ENCODE measurements at regions not wholly inside any gene's neighbourhood (a gene's known extent, or its start where the extent isn't known, plus 50 kb on each side); places are given as distances from the start of the nearest gene placed in this dataset.

DNA sequence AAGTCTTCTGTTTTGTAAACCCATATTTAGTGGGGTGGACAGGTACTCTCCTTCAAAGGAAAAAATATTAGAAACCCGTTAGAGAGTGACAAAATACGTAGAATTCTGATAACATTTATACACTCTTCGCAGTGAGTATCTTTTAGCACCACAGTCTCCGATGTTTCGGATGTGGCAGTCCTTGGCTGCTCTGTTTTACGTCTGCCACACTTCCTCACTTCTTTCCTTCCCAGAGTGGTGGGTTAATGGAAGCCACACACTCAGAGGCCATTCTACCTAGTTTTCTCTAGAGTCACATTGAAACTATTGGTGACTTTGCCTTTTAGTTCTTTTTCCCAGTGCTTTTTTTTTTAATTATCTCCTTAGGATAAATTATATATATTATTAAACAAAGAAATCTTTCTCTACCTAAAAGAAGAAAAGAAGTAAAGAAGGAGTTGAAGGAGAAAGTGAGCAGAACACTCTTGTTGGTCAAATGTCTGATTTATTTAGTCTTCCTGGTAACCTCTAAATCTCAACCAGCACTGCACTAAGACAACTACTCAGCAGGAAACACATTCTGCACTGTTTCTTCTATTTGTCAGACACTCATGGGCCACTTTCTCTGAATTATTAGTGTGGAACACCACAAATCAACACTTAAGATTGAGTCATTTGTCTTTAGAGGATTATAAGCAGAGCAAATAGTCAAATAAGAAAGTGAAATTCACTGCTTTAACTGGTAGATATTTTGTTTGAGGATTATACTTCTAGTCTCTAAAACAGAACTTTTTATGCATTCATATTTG lies 451.3 kb upstream of the TMEFF2 start:
- no peaks in the 10 kb centered on the region for H3K4me1 ChIP-seq (ENCODE audit: low read length)
- H3K79me2 ChIP-seq (ENCODE audit: low read length), result no peaks in the 10 kb centered on the region
- H4K20me1 ChIP-seq (ENCODE audit: insufficient read depth, low read length), result no peaks in the 10 kb centered on the region
- H3K9me3 ChIP-seq (ENCODE audit: insufficient read depth, low read length), result no peaks in the 10 kb centered on the region
- no peak overlapping the region for H3K9ac ChIP-seq (ENCODE audit: low read length)
- no peak overlapping the region for H2AFZ ChIP-seq (ENCODE audit: low read depth, low read length)
- H3K27ac ChIP-seq (ENCODE audit: low read length), result no peak overlapping the region
- no peak overlapping the region for H3K4me3 ChIP-seq (ENCODE audit: low read length)
- TF ChIP-seq, protein P1, sequence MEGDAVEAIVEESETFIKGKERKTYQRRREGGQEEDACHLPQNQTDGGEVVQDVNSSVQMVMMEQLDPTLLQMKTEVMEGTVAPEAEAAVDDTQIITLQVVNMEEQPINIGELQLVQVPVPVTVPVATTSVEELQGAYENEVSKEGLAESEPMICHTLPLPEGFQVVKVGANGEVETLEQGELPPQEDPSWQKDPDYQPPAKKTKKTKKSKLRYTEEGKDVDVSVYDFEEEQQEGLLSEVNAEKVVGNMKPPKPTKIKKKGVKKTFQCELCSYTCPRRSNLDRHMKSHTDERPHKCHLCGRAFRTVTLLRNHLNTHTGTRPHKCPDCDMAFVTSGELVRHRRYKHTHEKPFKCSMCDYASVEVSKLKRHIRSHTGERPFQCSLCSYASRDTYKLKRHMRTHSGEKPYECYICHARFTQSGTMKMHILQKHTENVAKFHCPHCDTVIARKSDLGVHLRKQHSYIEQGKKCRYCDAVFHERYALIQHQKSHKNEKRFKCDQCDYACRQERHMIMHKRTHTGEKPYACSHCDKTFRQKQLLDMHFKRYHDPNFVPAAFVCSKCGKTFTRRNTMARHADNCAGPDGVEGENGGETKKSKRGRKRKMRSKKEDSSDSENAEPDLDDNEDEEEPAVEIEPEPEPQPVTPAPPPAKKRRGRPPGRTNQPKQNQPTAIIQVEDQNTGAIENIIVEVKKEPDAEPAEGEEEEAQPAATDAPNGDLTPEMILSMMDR (IDR thresholded peaks at IDR 0.05; ENCODE audit: low read depth, low read length), result no peak
- no peak for TF ChIP-seq EZH2phosphoT487 (IDR thresholded peaks at IDR 0.05; ENCODE audit: low read depth)
- no peaks in the 10 kb centered on the region for H3K27me3 ChIP-seq (ENCODE audit: low read depth, low read length)
- H3K4me2 ChIP-seq (ENCODE audit: low read length), result no peak overlapping the region
- no peaks in the 10 kb centered on the region for H3K36me3 ChIP-seq (replicated peaks; ENCODE audit: low read depth, low read length)

- H3K36me3 ChIP-seq (replicated peaks; ENCODE audit: low read depth, low read length), result no peaks in the 10 kb centered on the region
- no peak overlapping the region for H3K27ac ChIP-seq (ENCODE audit: low read length)
- H3K79me2 ChIP-seq (ENCODE audit: low read length), result no peaks in the 10 kb centered on the region
- no peak overlapping the region for H2AFZ ChIP-seq (ENCODE audit: low read depth, low read length)
- no peak overlapping the region for H3K9ac ChIP-seq (ENCODE audit: low read length)
- no peaks in the 10 kb centered on the region for H3K27me3 ChIP-seq (ENCODE audit: low read depth, low read length)
- H3K9me3 ChIP-seq (ENCODE audit: insufficient read depth, low read length), result no peaks in the 10 kb centered on the region
- no peak overlapping the region for H3K4me2 ChIP-seq (ENCODE audit: low read length)
- H3K4me1 ChIP-seq (ENCODE audit: low read length), result no peaks in the 10 kb centered on the region
- TF ChIP-seq, protein P1 (IDR thresholded peaks at IDR 0.05; ENCODE audit: low read depth, low read length), result no peak
- no peak for TF ChIP-seq EZH2phosphoT487 (IDR thresholded peaks at IDR 0.05; ENCODE audit: low read depth)
- no peaks in the 10 kb centered on the region for H4K20me1 ChIP-seq (ENCODE audit: insufficient read depth, low read length)
- no peak overlapping the region for H3K4me3 ChIP-seq (ENCODE audit: low read length)
Measured at GRCh38 chr2:192634557-192634956, 439.8 kb upstream of the TMEFF2 start.

- Histone ChIP-seq H2AFZ (ENCODE audit: low read depth, low read length) (no peak overlapping the region), H3K9ac (ENCODE audit: low read length) (no peak overlapping the region), H3K79me2 (ENCODE audit: low read length) (no peaks in the 10 kb centered on the region), H3K4me2 (ENCODE audit: low read length) (no peak overlapping the region), H3K9me3 (ENCODE audit: insufficient read depth, low read length) (no peaks in the 10 kb centered on the region), H3K4me3 (ENCODE audit: low read length) (no peak overlapping the region), H3K36me3 (replicated peaks; ENCODE audit: low read depth, low read length) (no peaks in the 10 kb centered on the region), H3K27ac (ENCODE audit: low read length) (no peak overlapping the region), H3K4me1 (ENCODE audit: low read length) (no peaks in the 10 kb centered on the region), H3K27me3 (ENCODE audit: low read depth, low read length) (no peaks in the 10 kb centered on the region), H4K20me1 (ENCODE audit: insufficient read depth, low read length) (no peaks in the 10 kb centered on the region)
- no peak for TF ChIP-seq EZH2phosphoT487 (IDR thresholded peaks at IDR 0.05; ENCODE audit: low read depth)
Measured at GRCh38 chr2:192628017-192628416, 433.3 kb upstream of the TMEFF2 start.

GRCh38 chr2:192615105-192615504 lies 420.4 kb upstream of the TMEFF2 start:
- Histone ChIP-seq H3K27ac (ENCODE audit: low read length) (no peak overlapping the region), H3K36me3 (replicated peaks; ENCODE audit: low read depth, low read length) (no peaks in the 10 kb centered on the region), H3K79me2 (ENCODE audit: low read length) (no peaks in the 10 kb centered on the region), H3K9ac (ENCODE audit: low read length) (no peak overlapping the region), H3K9me3 (ENCODE audit: insufficient read depth, low read length) (no peaks in the 10 kb centered on the region), H2AFZ (ENCODE audit: low read depth, low read length) (no peak overlapping the region), H3K27me3 (ENCODE audit: low read depth, low read length) (no peaks in the 10 kb centered on the region), H3K4me2 (ENCODE audit: low read length) (no peak overlapping the region), H4K20me1 (ENCODE audit: insufficient read depth, low read length) (no peaks in the 10 kb centered on the region), H3K4me1 (ENCODE audit: low read length) (no peaks in the 10 kb centered on the region), H3K4me3 (ENCODE audit: low read length) (no peak overlapping the region)
- TF ChIP-seq, protein P1 (IDR thresholded peaks at IDR 0.05; ENCODE audit: low read depth, low read length), result no peak
- no peak for TF ChIP-seq EZH2phosphoT487 (IDR thresholded peaks at IDR 0.05; ENCODE audit: low read depth)
